ENCODE measurements at regions not wholly inside any gene's neighbourhood (a gene's known extent, or its start where the extent isn't known, plus 50 kb on each side); places are given as distances from the start of the nearest gene placed in this dataset.
A peak's percentile ranks its signal among the peaks of the same experiment; 100 is the strongest.

- intact Hi-C loops (cut with DNase I, micrococcal nuclease) = no loop called here
- no peak overlapping the region for H3K4me3 Mint-ChIP-seq
- CTCF ChIA-PET = no interaction called here
These were observed 308.8 kb downstream of the IRX2 start for GRCh38 chr5:2442496-2443354.

GRCh38 chr5:2441495-2442180 lies 309.8 kb downstream of the IRX2 start:
- Mint-ChIP-seq H3K27ac (no peak overlapping the region), H3K4me3 (no peak overlapping the region), H3K9me3 (ENCODE audit: low read depth) (no peaks in the 10 kb centered on the region), H3K4me1 (no peaks in the 10 kb centered on the region), H3K36me3 (ENCODE audit: low read depth) (no peaks in the 10 kb centered on the region), H3K27me3 (peaks cover 3% of the 10 kb centered on the region)
- intact Hi-C loops (cut with DNase I, micrococcal nuclease) = no loop called here
- CTCF ChIA-PET = no interaction called here
- POLR2A ChIA-PET = no interaction called here
- DNase-seq = no peak
- no peak for ATAC-seq

More at GRCh38 chr5:2442496-2443354, 308.8 kb downstream of the IRX2 start:
- Mint-ChIP-seq H3K36me3 (ENCODE audit: low read depth) (no peaks in the 10 kb centered on the region), H3K9me3 (ENCODE audit: low read depth) (no peaks in the 10 kb centered on the region), H3K27me3 (peaks cover 3% of the 10 kb centered on the region), H3K27ac (no peak overlapping the region), H3K4me1 (no peaks in the 10 kb centered on the region)
- DNase-seq (no peak), ATAC-seq (no peak)
- POLR2A ChIA-PET = no interaction called here

- DNase-seq = no peak
- no peaks in the 10 kb centered on the region for H3K9me3 Mint-ChIP-seq (ENCODE audit: low read depth)
- POLR2A ChIA-PET = no interaction called here
- H3K27ac Mint-ChIP-seq = no peak overlapping the region
- no peak overlapping the region for H3K4me3 Mint-ChIP-seq
- H3K27me3 Mint-ChIP-seq = peaks cover 3% of the 10 kb centered on the region
- CTCF ChIA-PET = no interaction called here
- ATAC-seq = no peak
- intact Hi-C loops (cut with DNase I, micrococcal nuclease) = no loop called here
- H3K4me1 Mint-ChIP-seq = no peaks in the 10 kb centered on the region
- no peaks in the 10 kb centered on the region for H3K36me3 Mint-ChIP-seq (ENCODE audit: low read depth)
These were observed 311.9 kb downstream of the IRX2 start for GRCh38 chr5:2439608-2440007.

- ATAC-seq = no peak
- ChIA-PET CTCF (no interaction called here), POLR2A (no interaction called here)
- H3K4me1 Mint-ChIP-seq = no peaks in the 10 kb centered on the region
- no peak overlapping the region for H3K4me3 Mint-ChIP-seq
- peaks cover 2% of the 10 kb centered on the region for H3K27me3 Mint-ChIP-seq
- H3K9me3 Mint-ChIP-seq (ENCODE audit: low read depth) = peaks cover 3% of the 10 kb centered on the region
- intact Hi-C loops (cut with DNase I, micrococcal nuclease) = no loop called here
- H3K36me3 Mint-ChIP-seq (ENCODE audit: low read depth) = no peaks in the 10 kb centered on the region
- H3K27ac Mint-ChIP-seq = no peak overlapping the region
- no peak for DNase-seq
These were observed 318.4 kb downstream of the IRX2 start for GRCh38 chr5:2433086-2433485.

GRCh38 chr5:2432076-2432920 lies 319.2 kb downstream of the IRX2 start:
- H3K4me1 Mint-ChIP-seq = no peaks in the 10 kb centered on the region
- H3K4me3 Mint-ChIP-seq = no peak overlapping the region
- H3K27me3 Mint-ChIP-seq = peaks cover 2% of the 10 kb centered on the region
- H3K27ac Mint-ChIP-seq = no peak overlapping the region
- no peak for DNase-seq
- H3K9me3 Mint-ChIP-seq (ENCODE audit: low read depth) = peaks cover 3% of the 10 kb centered on the region
- no peak for ATAC-seq
- ChIA-PET POLR2A (no interaction called here), CTCF (no interaction called here)
- intact Hi-C loops (cut with DNase I, micrococcal nuclease) = no loop called here
- H3K36me3 Mint-ChIP-seq (ENCODE audit: low read depth) = no peaks in the 10 kb centered on the region

GRCh38 chr5:2430606-2431005 lies 320.9 kb downstream of the IRX2 start:
- POLR2A ChIA-PET = no interaction called here
- DNase-seq = no peak
- no peak overlapping the region for H3K27ac Mint-ChIP-seq
- H3K27me3 Mint-ChIP-seq = peaks cover 2% of the 10 kb centered on the region
- intact Hi-C loops (cut with DNase I, micrococcal nuclease) = no loop called here
- CTCF ChIA-PET = no interaction called here
- ATAC-seq = no peak
- no peaks in the 10 kb centered on the region for H3K36me3 Mint-ChIP-seq (ENCODE audit: low read depth)
- H3K4me3 Mint-ChIP-seq = no peak overlapping the region
- H3K4me1 Mint-ChIP-seq = no peaks in the 10 kb centered on the region
- H3K9me3 Mint-ChIP-seq (ENCODE audit: low read depth) = peaks cover 3% of the 10 kb centered on the region

- Mint-ChIP-seq H3K9me3 (ENCODE audit: low read depth) (peaks cover 3% of the 10 kb centered on the region), H3K4me1 (no peaks in the 10 kb centered on the region), H3K36me3 (ENCODE audit: low read depth) (no peaks in the 10 kb centered on the region), H3K27ac (no peak overlapping the region), H3K27me3 (peaks cover 2% of the 10 kb centered on the region), H3K4me3 (no peak overlapping the region)
- intact Hi-C loops (cut with DNase I, micrococcal nuclease) = no loop called here
- CTCF ChIA-PET = no interaction called here
- ATAC-seq = no peak
- DNase-seq = no peak
- POLR2A ChIA-PET = no interaction called here
These were observed 323.5 kb downstream of the IRX2 start for GRCh38 chr5:2427983-2428382.

- H3K36me3 Mint-ChIP-seq (ENCODE audit: low read depth) = no peaks in the 10 kb centered on the region
- ATAC-seq = no peak
- intact Hi-C loops (cut with DNase I, micrococcal nuclease) = no loop called here
- H3K27ac Mint-ChIP-seq = no peak overlapping the region
- CTCF ChIA-PET = interaction anchor here (1.0 kb wide), 1 partner anchor 13 kb away, joined by 3 read pairs; no protein-coding TSS in a partner anchor
- no peak overlapping the region for H3K4me3 Mint-ChIP-seq
- no peaks in the 10 kb centered on the region for H3K27me3 Mint-ChIP-seq
- no peaks in the 10 kb centered on the region for H3K4me1 Mint-ChIP-seq
- POLR2A ChIA-PET = no interaction called here
- DNase-seq = no peak
- peaks cover 2% of the 10 kb centered on the region for H3K9me3 Mint-ChIP-seq (ENCODE audit: low read depth)
These were observed 327.8 kb downstream of the IRX2 start for GRCh38 chr5:2423634-2424033.

GRCh38 chr5:2417301-2417700 lies 334.2 kb downstream of the IRX2 start:
- no peaks in the 10 kb centered on the region for H3K27me3 Mint-ChIP-seq
- DNase-seq = no peak
- POLR2A ChIA-PET = no interaction called here

GRCh38 chr5:2415678-2416077 lies 335.8 kb downstream of the IRX2 start:
- Mint-ChIP-seq H3K4me1 (no peaks in the 10 kb centered on the region), H3K4me3 (no peak overlapping the region), H3K9me3 (ENCODE audit: low read depth) (no peaks in the 10 kb centered on the region), H3K27ac (no peak overlapping the region), H3K36me3 (ENCODE audit: low read depth) (no peaks in the 10 kb centered on the region), H3K27me3 (peaks cover 3% of the 10 kb centered on the region)
- ATAC-seq (no peak), DNase-seq (peak; percentile 11)
- intact Hi-C loops (cut with DNase I, micrococcal nuclease) = no loop called here
- CTCF ChIA-PET = no interaction called here
- POLR2A ChIA-PET = no interaction called here

More at GRCh38 chr5:2417301-2417700, 334.2 kb downstream of the IRX2 start:
- CTCF ChIA-PET = interaction anchor here (0.7 kb wide), 1 partner anchor 21 kb away, joined by 4 read pairs; no protein-coding TSS in a partner anchor
- no peaks in the 10 kb centered on the region for H3K4me1 Mint-ChIP-seq
- intact Hi-C loops (cut with DNase I, micrococcal nuclease) = no loop called here
- H3K4me3 Mint-ChIP-seq = no peak overlapping the region
- H3K9me3 Mint-ChIP-seq (ENCODE audit: low read depth) = peaks cover under 1% of the 10 kb centered on the region
- no peak overlapping the region for H3K27ac Mint-ChIP-seq
- ATAC-seq = no peak
- H3K36me3 Mint-ChIP-seq (ENCODE audit: low read depth) = no peaks in the 10 kb centered on the region

GRCh38 chr5:2410451-2410850 lies 341.0 kb downstream of the IRX2 start:
- H3K9me3 Mint-ChIP-seq (ENCODE audit: low read depth) = no peaks in the 10 kb centered on the region
- H3K4me1 Mint-ChIP-seq = no peaks in the 10 kb centered on the region
- H3K27ac Mint-ChIP-seq = no peak overlapping the region
- ChIA-PET CTCF (interaction anchor here (0.6 to 0.7 kb wide), 2 partner anchors 13 to 50 kb away, joined by 3 read pairs; no protein-coding TSS in a partner anchor), POLR2A (no interaction called here)
- intact Hi-C loops (cut with DNase I, micrococcal nuclease) = no loop called here
- H3K4me3 Mint-ChIP-seq = no peak overlapping the region
- peaks cover 3% of the 10 kb centered on the region for H3K27me3 Mint-ChIP-seq
- DNase-seq (no peak), ATAC-seq (no peak)
- no peaks in the 10 kb centered on the region for H3K36me3 Mint-ChIP-seq (ENCODE audit: low read depth)

All from activated CD4-positive, alpha-beta T cell treated with anti-CD3 and anti-CD28 coated beads for 36 hours (primary cell).